ENCODE measurements at regions not wholly inside any gene's neighbourhood (a gene's known extent, or its start where the extent isn't known, plus 50 kb on each side); places are given as distances from the start of the nearest gene placed in this dataset.
A peak's percentile ranks its signal among the peaks of the same experiment; 100 is the strongest.

- H3K27ac ChIP-seq: no peak overlapping the region
- TF ChIP-seq ZFX (IDR thresholded peaks at IDR 0.05): no peak
- no peak for TF ChIP-seq CTCF (conservative IDR thresholded peaks at IDR 0.05)
These were observed 205.5 kb downstream of the NDFIP2 start for GRCh38 chr13:79686441-79686840.

GRCh38 chr13:79684371-79684770 lies 203.4 kb downstream of the NDFIP2 start:
- no peak overlapping the region for H3K27ac ChIP-seq
- no peak for TF ChIP-seq ZFX (IDR thresholded peaks at IDR 0.05)
- no peak for TF ChIP-seq CTCF (conservative IDR thresholded peaks at IDR 0.05)

DNA sequence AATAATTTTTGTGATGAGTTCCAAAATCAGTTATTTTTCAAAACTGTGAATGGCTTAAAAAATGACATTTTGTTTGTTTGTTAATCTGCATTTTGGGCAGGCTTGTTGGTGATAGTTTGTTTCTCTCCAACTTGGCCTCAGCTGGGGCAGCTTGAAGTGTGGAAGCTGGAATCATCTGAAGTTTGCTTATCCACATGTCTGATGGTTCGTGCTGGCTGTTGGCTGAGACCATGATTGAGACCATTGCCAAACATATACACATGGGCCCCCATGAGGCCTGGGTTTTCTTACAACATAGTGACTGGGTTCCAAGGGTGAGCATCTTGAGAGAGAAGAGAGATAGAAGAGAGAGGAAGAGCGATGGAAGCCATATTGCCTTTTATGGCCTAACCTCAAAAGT lies 201.2 kb downstream of the NDFIP2 start:
- TF ChIP-seq ZFX (IDR thresholded peaks at IDR 0.05): no peak
- no peak for TF ChIP-seq CTCF (conservative IDR thresholded peaks at IDR 0.05)
- H3K27ac ChIP-seq: no peak overlapping the region

DNA sequence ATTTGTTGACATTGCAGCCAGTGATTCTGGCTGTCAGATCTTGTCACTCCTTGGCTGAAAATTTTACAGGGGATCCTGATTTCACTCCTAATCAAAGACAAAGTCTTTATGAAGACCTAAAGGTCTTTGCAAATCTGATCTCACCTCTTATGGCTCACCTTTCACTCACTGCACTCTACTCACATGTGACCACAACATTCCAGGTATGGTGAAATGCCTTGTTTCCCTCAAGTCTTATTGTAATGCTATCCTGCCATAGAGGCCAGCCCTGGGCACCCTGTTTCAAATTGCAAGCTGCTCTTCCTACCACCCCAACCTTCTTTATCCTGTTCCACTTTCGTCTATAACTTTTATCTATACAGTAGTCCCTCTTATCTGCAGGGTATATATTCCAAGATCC lies 200.1 kb downstream of the NDFIP2 start:
- H3K27ac ChIP-seq: no peak overlapping the region
- TF ChIP-seq CTCF (conservative IDR thresholded peaks at IDR 0.05) (no peak), ZFX (IDR thresholded peaks at IDR 0.05) (no peak)

GRCh38 chr13:79680485-79680884 lies 199.5 kb downstream of the NDFIP2 start:
- TF ChIP-seq CTCF (conservative IDR thresholded peaks at IDR 0.05): no peak
- no peak for TF ChIP-seq ZFX (IDR thresholded peaks at IDR 0.05)
- H3K27ac ChIP-seq: no peak overlapping the region

- no peak for TF ChIP-seq ZFX (IDR thresholded peaks at IDR 0.05)
- TF ChIP-seq CTCF (conservative IDR thresholded peaks at IDR 0.05): peak; percentile 82
- no peak overlapping the region for H3K27ac ChIP-seq
These were observed 198.4 kb downstream of the NDFIP2 start for GRCh38 chr13:79679334-79679733.

DNA sequence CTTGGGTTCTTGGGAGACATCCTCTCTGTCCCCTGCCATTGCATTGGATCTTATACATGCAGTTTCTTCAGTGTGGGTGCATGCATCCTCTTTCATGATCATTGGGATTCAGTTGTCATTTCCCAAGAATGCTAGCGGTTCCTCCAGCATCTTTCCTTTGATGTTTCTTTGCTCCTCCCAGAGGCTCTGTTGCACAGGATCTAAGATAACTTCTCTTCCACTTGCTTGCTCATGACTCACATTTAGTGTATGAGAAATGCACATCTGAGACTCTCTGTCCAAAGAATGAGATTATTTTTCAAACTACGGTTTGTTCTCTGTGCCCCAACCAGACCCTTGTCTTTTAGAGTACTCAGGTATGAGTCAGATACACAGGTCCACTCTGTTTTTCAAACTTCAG lies 197.1 kb downstream of the NDFIP2 start:
- H3K27ac ChIP-seq: no peak overlapping the region
- no peak for TF ChIP-seq CTCF (conservative IDR thresholded peaks at IDR 0.05)
- no peak for TF ChIP-seq ZFX (IDR thresholded peaks at IDR 0.05)
